OCI-LY1 (cell line): ENCODE measurements at regions not wholly inside any gene's neighbourhood (a gene's known extent, or its start where the extent isn't known, plus 50 kb on each side); places are given as distances from the start of the nearest gene placed in this dataset.

Experiments
- H2AFZ ChIP-seq: fragments of 200-600 bp; sonication (generic), shearing (Covaris generic); 2 replicates; pipeline ENCODE4 v1.6.0; 2014; ENCODE audit warnings: antibody characterized with exemption, mild to moderate bottlenecking, low read length
- H3F3A ChIP-seq: fragments of 200-600 bp; sonication (generic), shearing (Covaris generic); 2 replicates; pipeline ENCODE4 v1.6.0; 2014; ENCODE audit warnings: mild to moderate bottlenecking, antibody characterized with exemption, low read length, moderate library complexity; ENCODE audit not compliant: insufficient read depth
- H3K27ac ChIP-seq: fragments of 200-600 bp; sonication (generic); 2 replicates; pipeline ENCODE4 v1.5.1; 2014; ENCODE audit warnings: low read length, mixed run types, mild to moderate bottlenecking, low read depth; ENCODE audit not compliant: poor library complexity, severe bottlenecking
- H3K27me3 ChIP-seq: fragments of 200-600 bp; sonication (generic); 2 replicates; pipeline ENCODE4 v1.6.0; 2014; ENCODE audit warnings: antibody characterized with exemption, mild to moderate bottlenecking, low read length, moderate library complexity; ENCODE audit not compliant: insufficient read depth
- H3K36me3 ChIP-seq: fragments of 200-600 bp; sonication (generic); 2 replicates; pipeline ENCODE4 v1.6.1; 2014; ENCODE audit warnings: mild to moderate bottlenecking, antibody characterized with exemption, low read length, moderate library complexity, mixed read lengths; ENCODE audit not compliant: insufficient read depth
- H3K4me1 ChIP-seq: fragments of 200-600 bp; sonication (generic); 2 replicates; pipeline ENCODE4 v1.5.1; 2014; ENCODE audit warnings: mild to moderate bottlenecking, low read length, moderate library complexity; ENCODE audit not compliant: insufficient read depth, severe bottlenecking
- H3K4me2 ChIP-seq: fragments of 200-600 bp; sonication (generic), shearing (Covaris generic); 2 replicates; pipeline ENCODE4 v1.6.1; 2014; ENCODE audit warnings: low read length
- H3K4me3 ChIP-seq: fragments of 200-600 bp; sonication (generic); 2 replicates; pipeline ENCODE4 v1.5.1; 2014; ENCODE audit warnings: low read length, low read depth, mild to moderate bottlenecking, mixed read lengths; ENCODE audit not compliant: poor library complexity, severe bottlenecking
- H3K79me2 ChIP-seq: fragments of 200-600 bp; shearing (Covaris generic); 2 replicates; pipeline ENCODE4 v1.6.1; 2016; ENCODE audit warnings: mixed run types, low read length, mixed read lengths; ENCODE audit not compliant: insufficient read depth
- H3K9ac ChIP-seq: fragments of 200-600 bp; sonication (generic), shearing (Covaris generic); 2 replicates; pipeline ENCODE4 v1.6.1; 2014; ENCODE audit warnings: mild to moderate bottlenecking, low read length, mixed read lengths
- H3K9me2 ChIP-seq: fragments of 200-600 bp; sonication (generic), shearing (Covaris generic); 2 replicates; pipeline ENCODE4 v1.6.1; 2014; ENCODE audit warnings: low read depth, mild to moderate bottlenecking, low read length, mixed read lengths
- H3K9me3 ChIP-seq: fragments of 200-600 bp; shearing (Covaris generic); 2 replicates; pipeline ENCODE4 v1.6.1; 2014; ENCODE audit warnings: low read length, mixed read lengths
- H4K20me1 ChIP-seq: fragments of 200-600 bp; sonication (generic), shearing (Covaris generic); 2 replicates; pipeline ENCODE4 v1.6.0; 2016; ENCODE audit warnings: mild to moderate bottlenecking, low read length; ENCODE audit not compliant: insufficient read depth
- EZH2 ChIP-seq: fragments of 200-600 bp; sonication (generic), shearing (Covaris generic); IDR thresholded peaks from 2 replicates; pipeline ENCODE4 v1.8.0; 2017; ENCODE audit warnings: borderline replicate concordance, mixed run types, mild to moderate bottlenecking, antibody characterized with exemption, low read length, moderate library complexity, mixed read lengths
- TF ChIP-seq, protein P1 (sequence below): fragments of 200-600 bp; sonication (generic), shearing (Covaris generic); IDR thresholded peaks from 2 replicates; pipeline ENCODE4 v1.5.1; 2017; ENCODE audit warnings: mild to moderate bottlenecking, antibody characterized with exemption, low read length, moderate library complexity, mixed read lengths

GRCh38 chr11:129613071-129613470, 202.6 kb upstream of the TMEM45B start:
- TF ChIP-seq EZH2: no peak
- TF ChIP-seq, protein P1, sequence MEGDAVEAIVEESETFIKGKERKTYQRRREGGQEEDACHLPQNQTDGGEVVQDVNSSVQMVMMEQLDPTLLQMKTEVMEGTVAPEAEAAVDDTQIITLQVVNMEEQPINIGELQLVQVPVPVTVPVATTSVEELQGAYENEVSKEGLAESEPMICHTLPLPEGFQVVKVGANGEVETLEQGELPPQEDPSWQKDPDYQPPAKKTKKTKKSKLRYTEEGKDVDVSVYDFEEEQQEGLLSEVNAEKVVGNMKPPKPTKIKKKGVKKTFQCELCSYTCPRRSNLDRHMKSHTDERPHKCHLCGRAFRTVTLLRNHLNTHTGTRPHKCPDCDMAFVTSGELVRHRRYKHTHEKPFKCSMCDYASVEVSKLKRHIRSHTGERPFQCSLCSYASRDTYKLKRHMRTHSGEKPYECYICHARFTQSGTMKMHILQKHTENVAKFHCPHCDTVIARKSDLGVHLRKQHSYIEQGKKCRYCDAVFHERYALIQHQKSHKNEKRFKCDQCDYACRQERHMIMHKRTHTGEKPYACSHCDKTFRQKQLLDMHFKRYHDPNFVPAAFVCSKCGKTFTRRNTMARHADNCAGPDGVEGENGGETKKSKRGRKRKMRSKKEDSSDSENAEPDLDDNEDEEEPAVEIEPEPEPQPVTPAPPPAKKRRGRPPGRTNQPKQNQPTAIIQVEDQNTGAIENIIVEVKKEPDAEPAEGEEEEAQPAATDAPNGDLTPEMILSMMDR: no peak
- Histone ChIP-seq H3F3A (no peaks in the 10 kb centered on the region), H3K4me2 (no peak overlapping the region), H3K27me3 (no peaks in the 10 kb centered on the region), H3K4me3 (no peak overlapping the region), H3K79me2 (no peaks in the 10 kb centered on the region), H2AFZ (no peak overlapping the region), H4K20me1 (no peaks in the 10 kb centered on the region), H3K9me2 (no peaks in the 10 kb centered on the region), H3K27ac (no peak overlapping the region), H3K9me3 (no peaks in the 10 kb centered on the region), H3K36me3 (no peaks in the 10 kb centered on the region), H3K9ac (no peak overlapping the region), H3K4me1 (no peaks in the 10 kb centered on the region)

GRCh38 chr11:129614256-129614944, 201.2 kb upstream of the TMEM45B start:
- Histone ChIP-seq H3F3A (no peaks in the 10 kb centered on the region), H3K9ac (no peak overlapping the region), H3K27ac (no peak overlapping the region), H3K9me2 (no peaks in the 10 kb centered on the region), H2AFZ (no peak overlapping the region), H3K4me3 (no peak overlapping the region), H3K9me3 (no peaks in the 10 kb centered on the region), H3K4me2 (no peak overlapping the region), H3K36me3 (no peaks in the 10 kb centered on the region), H3K4me1 (no peaks in the 10 kb centered on the region), H3K79me2 (no peaks in the 10 kb centered on the region), H4K20me1 (no peaks in the 10 kb centered on the region), H3K27me3 (no peaks in the 10 kb centered on the region)
- TF ChIP-seq, protein P1: no peak
- no peak for TF ChIP-seq EZH2

DNA sequence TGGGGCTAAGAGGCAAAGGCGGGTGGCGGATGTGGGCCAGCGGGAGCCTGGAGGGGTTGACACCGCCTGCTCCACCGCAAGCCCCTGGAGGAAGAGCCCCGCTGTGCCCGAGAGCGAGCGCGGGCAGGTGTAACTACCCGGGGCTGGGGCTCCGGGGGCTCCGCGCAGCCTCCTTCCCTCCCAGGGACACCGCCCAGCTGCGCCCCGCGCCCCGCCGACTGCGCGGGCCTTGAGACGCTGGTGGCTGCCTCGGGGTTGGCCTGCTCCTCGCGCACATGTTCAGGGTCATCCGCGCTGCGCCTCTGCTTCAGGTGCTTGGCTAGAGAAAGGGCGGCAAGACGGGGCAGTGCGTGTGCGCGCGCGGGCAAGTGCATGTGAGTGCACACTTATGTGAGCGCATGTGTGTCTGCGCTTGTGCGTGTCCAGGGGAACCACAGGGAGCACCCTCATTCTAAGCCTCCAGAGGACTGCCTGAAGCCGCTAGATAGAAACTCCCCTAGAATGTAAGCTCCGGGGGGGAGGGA, 197.5 kb upstream of the TMEM45B start:
- Histone ChIP-seq H3K27me3 (no peaks in the 10 kb centered on the region), H3K4me3 (no peak overlapping the region), H4K20me1 (no peaks in the 10 kb centered on the region), H2AFZ (no peak overlapping the region), H3K36me3 (no peaks in the 10 kb centered on the region), H3K9me2 (no peaks in the 10 kb centered on the region), H3K9me3 (no peaks in the 10 kb centered on the region), H3K27ac (no peak overlapping the region), H3K9ac (no peak overlapping the region), H3K79me2 (no peaks in the 10 kb centered on the region), H3F3A (no peaks in the 10 kb centered on the region), H3K4me1 (no peaks in the 10 kb centered on the region), H3K4me2 (no peak overlapping the region)
- TF ChIP-seq, protein P1: no peak
- TF ChIP-seq EZH2: no peak
